ENCODE measurements at regions not wholly inside any gene's neighbourhood (a gene's known extent, or its start where the extent isn't known, plus 50 kb on each side); places are given as distances from the start of the nearest gene placed in this dataset.

- TF ChIP-seq CTCF (IDR thresholded peaks at IDR 0.05; ENCODE audit: low read depth, low read length, poor library complexity, severe bottlenecking) (no peak), EZH2phosphoT487 (IDR thresholded peaks at IDR 0.05; ENCODE audit: borderline replicate concordance, low read length) (no peak)
Measured at GRCh38 chr5:13215806-13216205, 728.7 kb downstream of the DNAH5 start.

Measured in DOHH2 (cell line).